GM20000 (cell line): ENCODE measurements at regions not wholly inside any gene's neighbourhood (a gene's known extent, or its start where the extent isn't known, plus 50 kb on each side); places are given as distances from the start of the nearest gene placed in this dataset.

Experiments used
- DNase-seq: peaks from one replicate; pipeline ENCODE4 v3.0.0; 2012; ENCODE audit warnings: low spot score
- TF ChIP-seq, protein P1 (sequence below): IDR thresholded peaks from 2 replicates; pipeline ENCODE4 v1.5.1; 2012; ENCODE audit warnings: mild to moderate bottlenecking, control low read depth; ENCODE audit errors: extremely low read depth, missing control alignments

DNA sequence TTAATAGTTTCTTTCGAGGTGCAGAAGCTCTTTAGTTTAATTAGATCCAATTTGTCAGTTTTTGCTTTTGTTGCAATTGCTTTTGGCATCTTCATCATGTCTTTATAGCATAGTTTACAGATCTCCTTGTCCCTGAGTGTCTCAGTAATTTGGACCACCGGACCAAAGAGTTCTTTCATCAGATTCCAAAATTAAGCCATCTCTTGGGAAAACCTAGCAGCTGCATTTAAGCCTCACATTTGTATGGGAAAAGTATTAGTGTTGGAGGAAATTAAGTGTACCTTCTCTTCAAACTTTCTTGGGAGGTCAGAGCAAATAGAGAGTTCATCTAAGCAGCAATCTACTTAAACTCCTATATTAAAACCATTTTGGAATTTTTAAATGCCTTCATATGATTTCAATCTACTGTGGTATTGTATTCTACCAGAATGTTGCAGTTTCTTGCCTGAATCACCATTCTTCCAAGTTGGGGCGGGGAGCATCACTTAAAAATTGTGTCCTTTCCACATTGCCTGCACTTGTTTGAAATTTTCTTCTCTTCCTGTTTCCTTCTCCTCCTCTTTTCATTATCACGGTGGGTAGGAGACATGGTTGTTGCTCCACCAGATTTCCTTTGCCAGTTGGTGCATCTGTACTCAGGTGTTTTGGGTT, 97.3 kb upstream of the DAB2 start:
- no peak for DNase-seq
- TF ChIP-seq, protein P1, sequence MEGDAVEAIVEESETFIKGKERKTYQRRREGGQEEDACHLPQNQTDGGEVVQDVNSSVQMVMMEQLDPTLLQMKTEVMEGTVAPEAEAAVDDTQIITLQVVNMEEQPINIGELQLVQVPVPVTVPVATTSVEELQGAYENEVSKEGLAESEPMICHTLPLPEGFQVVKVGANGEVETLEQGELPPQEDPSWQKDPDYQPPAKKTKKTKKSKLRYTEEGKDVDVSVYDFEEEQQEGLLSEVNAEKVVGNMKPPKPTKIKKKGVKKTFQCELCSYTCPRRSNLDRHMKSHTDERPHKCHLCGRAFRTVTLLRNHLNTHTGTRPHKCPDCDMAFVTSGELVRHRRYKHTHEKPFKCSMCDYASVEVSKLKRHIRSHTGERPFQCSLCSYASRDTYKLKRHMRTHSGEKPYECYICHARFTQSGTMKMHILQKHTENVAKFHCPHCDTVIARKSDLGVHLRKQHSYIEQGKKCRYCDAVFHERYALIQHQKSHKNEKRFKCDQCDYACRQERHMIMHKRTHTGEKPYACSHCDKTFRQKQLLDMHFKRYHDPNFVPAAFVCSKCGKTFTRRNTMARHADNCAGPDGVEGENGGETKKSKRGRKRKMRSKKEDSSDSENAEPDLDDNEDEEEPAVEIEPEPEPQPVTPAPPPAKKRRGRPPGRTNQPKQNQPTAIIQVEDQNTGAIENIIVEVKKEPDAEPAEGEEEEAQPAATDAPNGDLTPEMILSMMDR, result no peak

DNA sequence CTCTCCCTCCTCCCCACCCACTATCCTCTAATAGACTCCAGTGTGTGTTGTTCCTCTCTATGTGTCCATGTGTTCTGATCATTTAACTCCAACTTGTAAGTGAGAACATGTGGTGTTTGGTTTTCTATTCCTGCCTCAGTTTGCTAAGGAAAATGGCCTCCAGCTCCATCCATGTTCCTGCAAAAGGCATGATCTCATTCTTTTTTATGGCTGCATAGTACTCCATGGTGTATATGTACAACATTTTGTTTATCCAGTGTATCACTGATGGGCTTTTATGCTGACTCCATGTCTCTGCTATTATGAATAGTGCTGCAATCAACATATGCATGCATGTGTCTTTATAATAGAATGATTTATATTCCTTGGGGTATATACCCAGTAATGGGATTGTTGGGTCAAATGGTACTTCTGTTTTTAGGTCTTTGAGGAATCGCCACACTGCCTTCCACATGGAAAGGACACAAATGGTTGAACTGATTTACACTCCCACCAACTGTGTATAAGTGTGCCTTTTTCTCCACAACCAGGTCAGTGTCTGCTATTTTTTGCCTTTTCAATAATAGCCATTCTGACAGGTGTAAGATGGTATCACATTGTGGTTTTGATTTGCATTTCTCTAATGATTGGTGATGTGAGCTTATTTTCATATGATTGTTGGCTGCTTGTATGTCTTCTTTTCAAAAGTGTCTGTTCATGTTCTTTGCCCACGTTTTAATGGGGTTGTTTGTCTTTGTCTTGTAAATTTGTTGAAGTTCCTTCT, 96.5 kb upstream of the DAB2 start:
- no peak for DNase-seq
- TF ChIP-seq, protein P1, result no peak

DNA sequence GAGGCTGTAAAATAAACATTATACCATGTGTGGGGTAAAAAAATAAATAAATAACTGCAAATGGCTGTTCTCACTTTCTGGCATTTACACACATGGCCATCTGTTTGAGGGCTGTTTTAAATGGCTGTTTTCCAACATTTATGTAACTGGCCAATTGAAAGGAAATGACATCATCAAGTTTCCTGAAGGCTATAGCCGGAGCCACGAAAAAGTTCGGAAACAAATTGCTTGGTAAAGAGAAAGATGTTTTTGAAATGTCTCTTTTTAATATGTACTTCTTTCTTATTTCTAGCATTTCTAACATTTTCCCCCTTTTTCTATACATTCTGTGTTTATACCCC, 95.4 kb upstream of the DAB2 start:
- DNase-seq, result no peak

DNA sequence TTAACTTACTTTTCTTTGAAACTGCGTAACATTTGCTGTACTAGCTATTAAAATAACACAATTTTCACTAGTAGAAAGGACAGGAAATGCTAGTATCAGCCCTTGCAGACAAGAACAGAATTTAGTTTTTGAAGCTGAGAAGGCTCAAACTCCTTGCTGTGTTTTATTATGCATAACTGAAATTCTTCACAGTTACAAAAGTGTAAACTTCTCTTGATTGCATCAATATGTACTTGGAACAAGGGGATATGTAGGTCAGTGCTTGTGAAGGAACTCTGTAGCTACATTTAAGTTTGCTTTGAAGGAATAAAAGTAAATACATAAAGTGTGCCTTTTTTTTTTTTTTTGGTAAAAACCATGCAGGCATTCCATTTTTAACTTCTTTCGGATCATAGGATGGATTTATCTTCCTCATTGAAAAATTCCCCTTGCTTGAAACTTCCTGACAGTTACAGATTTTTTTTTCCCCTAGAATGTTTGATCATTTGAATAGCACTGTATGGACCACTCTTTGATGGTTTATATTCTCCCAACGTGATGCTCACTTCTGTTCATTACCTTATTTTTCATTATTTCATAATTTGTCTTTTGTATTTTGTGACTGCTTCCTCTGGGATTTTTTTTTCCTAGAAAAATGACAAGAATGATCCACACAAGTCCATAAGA, 94.9 kb upstream of the DAB2 start:
- TF ChIP-seq, protein P1, result no peak

More for the DNA sequence above, 95.4 kb upstream of the DAB2 start:
- TF ChIP-seq, protein P1, result no peak

DNA sequence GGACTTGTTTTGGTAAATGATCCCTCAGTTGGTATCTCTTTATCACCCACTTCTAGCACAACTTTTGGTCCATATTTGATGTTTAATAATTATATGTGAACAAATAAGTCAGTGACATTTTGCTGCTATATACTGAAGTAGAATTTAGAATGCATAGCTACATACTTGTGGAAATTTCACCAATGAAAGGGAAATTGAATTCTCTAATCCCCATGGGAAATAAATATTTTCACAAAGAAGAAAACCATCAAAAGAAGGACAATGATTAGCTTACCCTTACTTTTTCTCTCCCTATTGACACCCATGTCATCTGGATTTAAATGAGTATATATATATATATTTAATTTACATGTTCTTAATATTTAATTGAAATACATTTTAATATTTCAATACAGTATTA, 94.3 kb upstream of the DAB2 start:
- no peak for DNase-seq
- TF ChIP-seq, protein P1, result no peak

More for the DNA sequence above, 94.9 kb upstream of the DAB2 start:
- no peak for DNase-seq

DNA sequence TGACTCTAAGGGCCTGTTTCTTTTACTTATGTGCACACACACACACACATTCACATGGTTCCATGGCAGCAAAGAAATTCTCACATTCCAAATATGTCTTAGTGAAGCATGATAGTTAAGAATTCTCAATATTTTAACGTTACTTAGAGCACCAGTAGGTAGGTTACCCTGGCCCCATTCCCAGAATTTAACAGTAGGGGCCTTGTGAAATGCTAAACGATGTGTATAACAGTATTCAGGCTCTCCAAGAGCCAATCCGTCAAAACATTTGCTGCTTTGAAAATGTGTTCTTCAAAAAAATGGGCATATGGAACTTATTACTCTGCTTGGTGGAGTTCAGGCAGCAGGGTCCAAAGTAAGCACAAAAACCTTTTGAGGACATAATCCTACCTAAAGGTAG, 93.7 kb upstream of the DAB2 start:
- TF ChIP-seq, protein P1, result no peak
- DNase-seq, result no peak

DNA sequence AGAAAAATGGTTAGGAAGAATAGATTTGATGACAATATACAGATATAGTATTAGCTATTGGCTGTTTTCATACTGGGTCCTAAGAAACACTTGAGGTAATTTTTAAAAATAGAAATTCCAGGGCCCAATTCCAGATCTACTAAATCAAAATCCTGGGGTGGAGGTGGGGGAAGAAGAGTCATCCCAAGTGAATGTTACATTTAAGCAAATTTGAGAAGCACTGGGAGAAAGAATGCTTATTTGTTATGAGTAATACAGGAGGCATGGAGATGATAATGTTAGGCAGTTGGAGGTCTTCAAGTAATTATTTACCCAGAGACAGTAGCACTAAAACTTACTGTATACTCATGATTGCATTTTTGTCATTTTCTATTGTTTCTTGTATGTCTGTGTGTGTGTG, 93.0 kb upstream of the DAB2 start:
- TF ChIP-seq, protein P1, result no peak
- no peak for DNase-seq
